D721Med (cell line): ENCODE measurements at regions not wholly inside any gene's neighbourhood (a gene's known extent, or its start where the extent isn't known, plus 50 kb on each side); places are given as distances from the start of the nearest gene placed in this dataset.

Experiments used
- DNase-seq: peaks from one replicate; pipeline ENCODE4 v3.0.0; 2011; ENCODE audit warnings: low spot score; ENCODE audit not compliant: insufficient read length
- FAIRE-seq: peaks from 2 replicates; lab custom pipeline; 2011; peaks lifted over from hg19 to GRCh38; lab: Jason Lieb, UNC
- TF ChIP-seq, protein P1 (sequence below): IDR thresholded peaks from 2 replicates; pipeline ENCODE4 v1.5.1; 2012; ENCODE audit warnings: mild to moderate bottlenecking, control low read depth; ENCODE audit not compliant: insufficient read depth; ENCODE audit errors: missing control alignments

DNA sequence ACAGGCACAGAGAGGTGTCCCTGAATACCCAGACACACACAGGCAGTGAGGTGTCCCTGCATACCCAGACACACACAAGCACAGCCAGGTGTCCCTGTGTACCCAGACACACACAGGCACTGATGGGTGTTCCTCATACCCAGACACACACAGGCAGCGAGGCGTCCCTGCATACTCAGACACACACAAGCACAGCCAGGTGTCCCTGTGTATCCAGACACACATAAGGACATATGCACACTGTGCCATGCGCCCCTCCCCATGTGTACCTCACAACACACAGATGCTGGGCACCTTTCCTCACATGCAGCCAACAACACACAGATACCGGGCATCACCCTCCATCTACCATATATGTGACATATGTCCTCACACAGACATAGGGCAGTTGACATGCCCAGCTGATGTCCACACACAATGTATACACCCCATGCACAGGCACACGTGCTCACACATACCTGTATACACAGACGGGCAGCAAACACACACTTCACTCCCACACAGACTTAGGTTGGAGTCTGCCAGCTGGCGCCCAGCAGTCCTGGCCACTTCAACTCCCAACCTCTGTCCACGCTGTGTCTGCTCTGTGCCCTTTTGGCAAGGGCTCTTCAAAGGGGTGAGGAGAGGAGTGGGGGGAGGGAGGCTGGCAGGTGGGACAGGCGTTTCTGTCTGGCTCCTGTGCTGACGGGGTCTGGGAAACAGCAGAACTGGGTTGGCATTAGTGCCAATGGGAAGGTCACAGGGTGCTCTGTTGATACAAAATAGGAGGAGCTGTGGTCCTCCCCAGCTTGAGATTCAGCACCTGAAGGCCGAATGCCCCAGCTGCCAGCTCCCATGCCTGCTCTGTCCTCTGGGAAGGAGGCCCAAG is 69.4 kb upstream of the ALX4 start:
- TF ChIP-seq, protein P1, sequence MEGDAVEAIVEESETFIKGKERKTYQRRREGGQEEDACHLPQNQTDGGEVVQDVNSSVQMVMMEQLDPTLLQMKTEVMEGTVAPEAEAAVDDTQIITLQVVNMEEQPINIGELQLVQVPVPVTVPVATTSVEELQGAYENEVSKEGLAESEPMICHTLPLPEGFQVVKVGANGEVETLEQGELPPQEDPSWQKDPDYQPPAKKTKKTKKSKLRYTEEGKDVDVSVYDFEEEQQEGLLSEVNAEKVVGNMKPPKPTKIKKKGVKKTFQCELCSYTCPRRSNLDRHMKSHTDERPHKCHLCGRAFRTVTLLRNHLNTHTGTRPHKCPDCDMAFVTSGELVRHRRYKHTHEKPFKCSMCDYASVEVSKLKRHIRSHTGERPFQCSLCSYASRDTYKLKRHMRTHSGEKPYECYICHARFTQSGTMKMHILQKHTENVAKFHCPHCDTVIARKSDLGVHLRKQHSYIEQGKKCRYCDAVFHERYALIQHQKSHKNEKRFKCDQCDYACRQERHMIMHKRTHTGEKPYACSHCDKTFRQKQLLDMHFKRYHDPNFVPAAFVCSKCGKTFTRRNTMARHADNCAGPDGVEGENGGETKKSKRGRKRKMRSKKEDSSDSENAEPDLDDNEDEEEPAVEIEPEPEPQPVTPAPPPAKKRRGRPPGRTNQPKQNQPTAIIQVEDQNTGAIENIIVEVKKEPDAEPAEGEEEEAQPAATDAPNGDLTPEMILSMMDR: no peak
- DNase-seq (no peak), FAIRE-seq (no peak)

DNA sequence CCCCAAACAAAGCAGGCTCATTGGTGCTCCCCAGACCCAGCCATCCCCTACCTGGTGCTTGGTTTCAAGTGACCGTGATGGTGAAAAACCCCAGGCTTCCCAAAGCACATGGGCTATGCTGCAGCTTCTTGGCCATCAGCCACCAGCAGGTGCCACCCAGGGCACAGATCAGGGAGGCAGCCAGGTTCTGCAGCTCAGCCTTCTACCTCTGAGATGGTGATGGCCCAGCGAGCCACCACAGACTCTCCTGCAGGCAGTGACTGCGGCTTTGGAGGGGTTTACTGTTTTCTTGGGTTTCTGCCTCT is 70.0 kb upstream of the ALX4 start:
- no peak for FAIRE-seq
- TF ChIP-seq, protein P1: no peak
- no peak for DNase-seq

DNA sequence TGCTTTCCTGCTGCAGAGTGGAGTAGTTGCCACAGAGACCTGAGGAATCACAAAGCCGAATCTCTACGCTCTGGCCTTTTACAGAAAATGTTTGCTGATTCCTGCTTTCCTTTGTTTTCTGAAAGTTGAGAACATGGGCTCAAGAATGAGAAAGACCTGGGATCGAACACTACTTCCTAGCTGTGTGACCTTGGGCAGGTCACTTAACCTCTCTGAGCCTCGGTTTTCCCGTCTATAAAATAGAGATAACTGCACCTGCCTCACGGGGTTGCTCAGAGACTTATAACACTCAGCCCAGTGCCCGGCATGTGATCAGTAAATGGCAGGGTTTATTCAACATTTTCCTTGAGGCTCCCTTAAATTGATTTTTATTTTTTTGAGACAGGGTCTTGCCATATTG is 70.9 kb upstream of the ALX4 start:
- TF ChIP-seq, protein P1: no peak
- FAIRE-seq (no peak), DNase-seq (no peak)

DNA sequence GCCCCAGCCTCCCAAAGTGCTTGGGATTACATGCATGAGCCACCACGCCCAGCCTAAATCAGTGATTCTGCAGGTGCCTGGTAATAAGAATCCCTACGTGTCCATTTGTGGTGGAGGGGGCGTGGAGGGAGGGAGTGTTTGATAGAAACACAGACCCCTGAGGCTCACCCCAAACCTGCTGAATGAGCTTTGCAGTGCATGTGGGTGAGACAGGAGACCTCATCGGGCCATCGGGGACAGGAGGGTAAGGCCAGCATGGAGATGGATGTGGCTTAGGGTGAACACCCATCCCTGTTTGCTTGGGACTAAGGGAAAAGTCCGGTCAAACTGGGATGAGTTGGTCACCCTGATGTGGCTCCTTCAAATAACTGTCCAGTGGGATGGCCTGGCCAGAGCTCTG is 71.3 kb upstream of the ALX4 start:
- TF ChIP-seq, protein P1: no peak
- FAIRE-seq: no peak
- no peak for DNase-seq

DNA sequence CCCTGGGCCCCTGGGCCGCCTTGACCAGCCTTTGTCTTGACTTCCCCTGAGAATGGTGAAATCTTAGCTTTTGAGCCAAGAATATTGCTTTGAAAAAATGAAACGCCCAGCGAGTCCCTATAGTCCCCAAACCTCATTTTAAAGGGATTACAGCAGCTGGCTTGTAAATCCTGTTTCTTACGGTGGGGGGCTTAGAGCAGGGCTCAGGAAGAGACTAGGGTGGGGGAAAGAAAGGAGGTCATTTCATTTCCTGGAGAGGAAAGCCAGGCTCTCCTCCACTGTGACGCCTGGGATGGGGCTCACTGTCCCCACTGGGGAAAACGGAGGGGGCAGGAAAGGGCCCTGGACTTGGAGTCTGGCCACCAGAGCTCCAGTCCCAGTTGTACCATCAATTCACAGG is 72.2 kb upstream of the ALX4 start:
- no peak for FAIRE-seq
- TF ChIP-seq, protein P1: no peak
- no peak for DNase-seq

DNA sequence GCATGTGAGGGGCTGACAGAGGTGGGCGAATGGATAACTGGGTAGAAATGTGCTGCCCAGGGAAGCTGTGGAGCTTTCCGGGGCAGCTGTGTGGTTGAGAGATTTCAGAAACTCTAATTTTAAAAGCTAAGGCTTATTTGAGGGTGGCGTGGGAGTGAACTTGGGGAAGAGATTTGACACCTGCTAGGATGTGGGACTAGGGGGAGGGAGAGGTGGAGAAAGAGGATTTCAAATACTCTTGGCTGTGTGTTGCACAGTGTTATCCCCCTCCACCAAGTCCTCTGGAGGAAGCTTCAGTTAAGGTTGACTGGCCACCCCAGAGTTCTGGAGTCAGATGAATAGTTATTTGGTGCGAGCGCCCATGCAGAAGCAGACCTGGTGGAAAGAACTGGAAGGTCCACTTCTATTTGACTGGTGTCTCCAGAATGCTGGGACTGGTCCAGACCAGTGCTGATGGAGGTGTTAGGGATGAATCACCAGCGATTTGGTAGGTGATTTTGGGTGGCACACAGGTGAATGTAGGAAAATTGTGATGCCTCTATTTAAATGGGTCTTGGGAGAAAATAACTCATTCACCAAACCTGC is 72.8 kb upstream of the ALX4 start:
- DNase-seq (no peak), FAIRE-seq (no peak)
- TF ChIP-seq, protein P1: no peak

DNA sequence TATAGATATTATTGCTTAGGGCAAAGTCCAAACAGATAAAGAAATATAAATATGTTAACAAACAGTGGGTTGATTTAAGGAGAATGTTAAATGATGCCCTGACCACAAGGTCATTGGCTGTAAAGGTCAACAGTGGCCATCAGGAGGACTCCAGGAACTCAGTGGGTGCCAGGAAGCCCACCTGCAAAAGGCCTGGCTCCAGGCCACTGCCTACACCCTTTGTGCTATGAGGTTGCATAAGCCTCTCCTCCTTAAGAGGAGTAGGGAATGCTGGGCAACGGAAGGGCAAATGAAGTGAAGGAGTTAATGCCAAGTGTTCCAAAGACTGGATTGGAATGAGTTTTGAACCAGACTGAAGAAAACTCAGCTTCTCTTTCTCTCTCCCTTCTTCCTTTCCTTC is 73.3 kb upstream of the ALX4 start:
- TF ChIP-seq, protein P1: no peak
- DNase-seq (no peak), FAIRE-seq (no peak)
